Erythroblast (primary cell): ENCODE measurements at regions not wholly inside any gene's neighbourhood (a gene's known extent, or its start where the extent isn't known, plus 50 kb on each side); places are given as distances from the start of the nearest gene placed in this dataset.

Experiments used
- GATA1 ChIP-seq: IDR thresholded peaks from 2 replicates; pipeline ENCODE4 v1.6.1; 2011; ENCODE audit warnings: low read depth, mild to moderate bottlenecking, control low read depth, low read length, moderate library complexity
- POLR2A ChIP-seq: IDR thresholded peaks from 2 replicates; pipeline ENCODE4 v1.6.1; 2011; ENCODE audit warnings: mild to moderate bottlenecking, low read length

DNA sequence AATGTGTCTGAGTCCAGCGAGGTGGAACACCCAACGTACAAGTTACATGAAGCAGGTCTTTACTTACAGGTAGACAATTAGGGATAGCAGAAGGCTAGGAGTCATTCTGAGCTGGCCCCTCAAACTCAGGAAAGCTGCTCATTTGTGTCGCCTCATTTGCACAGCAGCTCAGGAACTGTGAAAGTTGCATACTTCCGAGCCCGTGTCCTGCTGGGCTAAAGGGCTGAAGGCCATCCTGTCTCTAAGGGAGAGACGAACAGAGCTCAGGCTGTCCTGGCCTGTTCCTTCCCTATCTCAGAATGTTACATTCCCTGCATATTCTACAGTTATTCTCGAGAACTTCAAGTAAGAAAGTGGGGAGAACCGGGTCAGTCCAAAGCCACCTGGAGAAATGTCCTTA is 99.0 kb downstream of the FAM124B start:
- TF ChIP-seq POLR2A: no peak
- no peak for TF ChIP-seq GATA1
